ENCODE measurements at regions not wholly inside any gene's neighbourhood (a gene's known extent, or its start where the extent isn't known, plus 50 kb on each side); places are given as distances from the start of the nearest gene placed in this dataset.
A peak's percentile ranks its signal among the peaks of the same experiment; 100 is the strongest.

GRCh38 chr9:71487061-71487460, 281.3 kb downstream of the CEMIP2 start:
- TF ChIP-seq CTCF (IDR thresholded peaks at IDR 0.05; ENCODE audit: control extremely low read depth in 1 of 3, insufficient read depth in 1 of 3, low read depth in 1 of 3, low read length in 3 of 3): peak in 2 of 3 experiments; percentile 47 to 50; a peak in 3 of 4 replicates
- no peak for TF ChIP-seq EP300 (IDR thresholded peaks at IDR 0.05; ENCODE audit: borderline replicate concordance in 1 of 2, low read depth in 2 of 2, low read length in 2 of 2)
